CD14-positive monocyte (primary cell): ENCODE measurements at regions not wholly inside any gene's neighbourhood (a gene's known extent, or its start where the extent isn't known, plus 50 kb on each side); places are given as distances from the start of the nearest gene placed in this dataset.

Experiments used
- DNase-seq, 3 donors: peaks; one replicate each; pipeline ENCODE4 v3.0.0-alpha.2; 2011 to 2022
- H2AFZ ChIP-seq: 2 replicates; pipeline ENCODE4 v1.6.0; 2012; ENCODE audit warnings: mild to moderate bottlenecking, low read depth, low read length, inconsistent platforms; ENCODE audit not compliant: insufficient read depth, poor library complexity, severe bottlenecking
- H3K27ac ChIP-seq, 2 donors: 1 replicate in 1 of 2; 2 replicates in 1 of 2; pipeline ENCODE4 v1.5.1; 2012 to 2013; ENCODE audit warnings: low read length in 2 of 2, control low read depth in 1 of 2, inconsistent platforms in 1 of 2, low read depth in 1 of 2, mild to moderate bottlenecking in 1 of 2
- H3K27me3 ChIP-seq, 2 donors: one replicate each; pipeline versions ENCODE4 v1.6.0 to v1.6.1; 2011 to 2013; ENCODE audit warnings: low read length in 2 of 2; ENCODE audit not compliant: control insufficient read depth in 2 of 2, insufficient read depth in 2 of 2
- H3K36me3 ChIP-seq, 2 donors: replicated peaks in 1 of 2; 1 replicate in 1 of 2; 2 replicates in 1 of 2; pipeline versions ENCODE4 v1.5.1 to v1.6.1; 2012 to 2013; ENCODE audit warnings: low read length in 2 of 2, control low read depth in 1 of 2, inconsistent platforms in 1 of 2, mild to moderate bottlenecking in 1 of 2; ENCODE audit not compliant: insufficient read depth in 2 of 2, control insufficient read depth in 1 of 2
- H3K4me1 ChIP-seq, 2 donors: 1 replicate in 1 of 2; 2 replicates in 1 of 2; pipeline versions ENCODE4 v1.5.1 to v1.6.1; 2012 to 2013; ENCODE audit warnings: low read length in 2 of 2, control low read depth in 1 of 2, inconsistent platforms in 1 of 2, mild to moderate bottlenecking in 1 of 2, moderate library complexity in 1 of 2; ENCODE audit not compliant: insufficient read depth in 2 of 2, control insufficient read depth in 1 of 2
- H3K4me2 ChIP-seq: replicated peaks from 2 replicates; pipeline ENCODE3; 2012; ENCODE audit warnings: low read length, moderate library complexity, mild to moderate bottlenecking; ENCODE audit not compliant: poor library complexity, severe bottlenecking; ENCODE audit errors: extremely low read depth
- H3K4me3 ChIP-seq, 3 experiments: fragments of 200-600 bp in 1 of 3; sonication (generic) in 1 of 3; replicated peaks in 1 of 3; 1 replicate in 2 of 3; 2 replicates in 1 of 3; pipeline ENCODE4 v1.5.1; 2011 to 2013; ENCODE audit warnings: low read length in 3 of 3, mild to moderate bottlenecking in 3 of 3, control low read depth in 2 of 3, low read depth in 2 of 3, inconsistent platforms in 1 of 3, moderate library complexity in 1 of 3
- H3K79me2 ChIP-seq: 2 replicates; pipeline ENCODE4 v1.6.0; 2012; ENCODE audit warnings: mild to moderate bottlenecking, control low read depth, inconsistent platforms, low read length, moderate library complexity; ENCODE audit not compliant: insufficient read depth
- H3K9ac ChIP-seq: 2 replicates; pipeline ENCODE4 v1.6.0; 2017; ENCODE audit warnings: low read length, mild to moderate bottlenecking; ENCODE audit not compliant: insufficient read depth, poor library complexity, severe bottlenecking
- H3K9me3 ChIP-seq, 2 donors: replicated peaks in 1 of 2; 1 replicate in 1 of 2; 2 replicates in 1 of 2; pipeline versions ENCODE4 v1.5.1 to v1.6.1; 2012 to 2013; ENCODE audit warnings: low read length in 2 of 2, control low read depth in 1 of 2; ENCODE audit not compliant: control insufficient read depth in 1 of 2, insufficient read depth in 1 of 2
- H4K20me1 ChIP-seq: 2 replicates; pipeline ENCODE4 v1.6.0; 2012; ENCODE audit warnings: mild to moderate bottlenecking, low read length, control low read depth, moderate library complexity; ENCODE audit not compliant: insufficient read depth
- H3K27ac Mint-ChIP-seq, 7 donors: one replicate each; pipeline ENCODE4 v1.8.0; 2020; ENCODE audit warnings: mild to moderate bottlenecking in 7 of 7, mixed read lengths in 7 of 7, moderate library complexity in 6 of 7, inconsistent platforms in 2 of 7
- H3K27me3 Mint-ChIP-seq, 3 donors: one replicate each; pipeline ENCODE4 v1.8.0; 2021 to 2022; ENCODE audit warnings: low read depth in 3 of 3, mild to moderate bottlenecking in 3 of 3, mixed read lengths in 3 of 3, moderate library complexity in 3 of 3, inconsistent platforms in 1 of 3
- H3K36me3 Mint-ChIP-seq, 2 donors: one replicate each; pipeline ENCODE4 v1.8.0; 2020; ENCODE audit warnings: mixed read lengths in 2 of 2, inconsistent platforms in 1 of 2, mild to moderate bottlenecking in 1 of 2
- H3K4me1 Mint-ChIP-seq: one replicate; pipeline ENCODE4 v1.8.0; 2020; ENCODE audit warnings: mild to moderate bottlenecking, mixed read lengths
- H3K4me3 Mint-ChIP-seq, 2 donors: one replicate each; pipeline ENCODE4 v1.8.0; 2020; ENCODE audit warnings: mild to moderate bottlenecking in 2 of 2, mixed read lengths in 2 of 2, moderate library complexity in 1 of 2
- H3K9me3 Mint-ChIP-seq, 7 donors: one replicate each; pipeline ENCODE4 v1.8.0; 2020 to 2022; ENCODE audit warnings: mixed read lengths in 7 of 7, mild to moderate bottlenecking in 6 of 7, moderate library complexity in 6 of 7, inconsistent platforms in 2 of 7
- CTCF ChIP-seq: fragments of 200-600 bp; IDR thresholded peaks from one replicate; pipeline ENCODE4 v1.8.0; 2022; ENCODE audit warnings: antibody characterized with exemption, mild to moderate bottlenecking
- WGBS: methylation state at CpG from one replicate; pipeline ENCODE4 v1.1.5; 2013; ENCODE audit warnings: missing lambda C conversion rate; ENCODE audit not compliant: insufficient coverage; 5-methylcytosine and 5-hydroxymethylcytosine counted together
- intact Hi-C, 2 donors: fragments of 100-400 bp; cut with micrococcal nuclease; formaldehyde crosslinking; loops; one replicate each; pipeline versions ENCODE4 v1.15.0 to v1.15.1; 2023

DNA sequence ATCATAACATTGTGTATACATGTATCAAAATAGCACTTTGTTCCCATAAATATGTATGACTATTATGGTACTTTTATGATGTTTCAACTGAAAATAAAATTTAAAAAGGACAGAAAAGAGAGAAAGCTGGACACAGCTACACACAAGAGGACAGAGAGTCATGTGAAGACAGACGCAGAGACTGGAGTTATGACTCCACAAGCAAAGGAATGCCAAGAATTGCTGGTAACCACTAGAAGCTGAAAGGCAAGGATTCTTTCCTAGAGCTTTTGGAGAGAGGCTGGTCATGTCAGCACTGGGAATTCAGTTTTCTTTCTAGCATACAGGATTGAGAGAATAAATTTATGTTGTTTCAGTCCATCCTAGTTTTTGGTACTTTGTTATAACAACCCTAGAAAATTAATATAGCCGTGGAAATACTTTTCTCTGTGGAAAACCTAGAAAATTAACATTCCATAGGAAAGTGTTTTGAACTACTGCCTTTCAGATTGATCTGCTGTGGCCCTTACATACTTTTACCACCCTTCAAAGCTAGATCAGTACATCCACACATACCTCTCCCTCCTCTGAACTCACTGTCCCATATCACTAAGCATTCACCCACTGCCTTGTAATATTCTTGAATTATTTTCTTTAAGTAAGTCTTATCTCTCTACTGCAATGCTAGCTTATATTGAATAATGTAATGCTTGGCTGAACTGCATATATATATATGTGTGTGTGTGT, 575.3 kb downstream of the IPMK start:
- no peak for DNase-seq
- Mint-ChIP-seq H3K27me3 (no peaks in the 10 kb centered on the region), H3K27ac (no peak overlapping the region), H3K36me3 (no peaks in the 10 kb centered on the region), H3K4me1 (no peaks in the 10 kb centered on the region), H3K4me3 (no peak overlapping the region), H3K9me3 (peaks cover 0 to 1% (median 0%) of the 10 kb centered on the region in 7 donors)
- no peaks in the 10 kb centered on the region for H3K27me3 ChIP-seq
- TF ChIP-seq CTCF, result no peak
- H4K20me1 ChIP-seq, result no peaks in the 10 kb centered on the region
- H3K27ac ChIP-seq, result no peak overlapping the region
- H3K9me3 ChIP-seq, result no peaks in the 10 kb centered on the region
- no peak overlapping the region for H3K4me2 ChIP-seq
- H3K4me1 ChIP-seq, result no peaks in the 10 kb centered on the region
- H3K4me3 ChIP-seq, result no peak overlapping the region
- intact Hi-C loops, result no loop called here
- H2AFZ ChIP-seq, result no peak overlapping the region
- H3K79me2 ChIP-seq, result no peaks in the 10 kb centered on the region
- 60% methylated on average over 1 of the region's 2 CpGs for WGBS
- no peak overlapping the region for H3K9ac ChIP-seq
- H3K36me3 ChIP-seq, result no peaks in the 10 kb centered on the region

- H2AFZ ChIP-seq, result no peak overlapping the region
- Mint-ChIP-seq H3K9me3 (peaks cover 0 to 1% (median 0%) of the 10 kb centered on the region in 7 donors), H3K27ac (no peak overlapping the region), H3K4me3 (no peak overlapping the region), H3K4me1 (no peaks in the 10 kb centered on the region), H3K27me3 (no peaks in the 10 kb centered on the region), H3K36me3 (no peaks in the 10 kb centered on the region)
- H4K20me1 ChIP-seq, result no peaks in the 10 kb centered on the region
- H3K27me3 ChIP-seq, result no peaks in the 10 kb centered on the region
- intact Hi-C loops, result no loop called here
- H3K27ac ChIP-seq, result no peak overlapping the region
- no peak overlapping the region for H3K9ac ChIP-seq
- H3K9me3 ChIP-seq, result no peaks in the 10 kb centered on the region
- no peak overlapping the region for H3K4me2 ChIP-seq
- no CpG with 5 or more reads among the region's 5 CpGs for WGBS
- H3K79me2 ChIP-seq, result no peaks in the 10 kb centered on the region
- no peak for DNase-seq
- H3K36me3 ChIP-seq, result no peaks in the 10 kb centered on the region
- TF ChIP-seq CTCF, result no peak
- H3K4me3 ChIP-seq, result no peak overlapping the region
- no peaks in the 10 kb centered on the region for H3K4me1 ChIP-seq
Measured at GRCh38 chr10:57689596-57690297, 577.9 kb downstream of the IPMK start.
